ENCODE measurements at regions not wholly inside any gene's neighbourhood (a gene's known extent, or its start where the extent isn't known, plus 50 kb on each side); places are given as distances from the start of the nearest gene placed in this dataset.
"Not testable (repeated sequence)": the region's sequence is repeated elsewhere in the genome, so short reads cannot be mapped to it uniquely, and the experiment has no call there.

- peak; percentile 40 for DNase-seq
Observed at GRCh38 chr18:28729321-28729720, 552.4 kb upstream of the CDH2 start.

DNA sequence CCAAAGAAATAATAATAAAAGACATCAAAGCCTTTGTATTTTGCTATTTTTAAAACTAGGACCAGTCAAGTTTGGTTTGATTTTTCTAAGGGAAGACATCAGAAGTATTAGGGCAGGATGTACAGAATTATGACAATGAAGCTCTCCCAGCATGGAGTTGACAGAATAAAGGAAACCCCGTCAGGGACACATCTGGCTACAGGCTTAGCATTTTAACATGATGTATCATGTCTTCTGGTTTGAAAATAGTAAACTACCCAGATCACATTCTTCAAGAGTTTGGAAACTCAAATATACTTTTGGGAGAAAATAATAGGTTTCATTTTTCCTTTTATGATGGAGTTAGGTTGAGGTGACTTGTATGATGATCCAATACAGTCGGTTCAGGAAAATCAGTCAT is 552.0 kb upstream of the CDH2 start:
- peak; percentile 36 for DNase-seq

DNA sequence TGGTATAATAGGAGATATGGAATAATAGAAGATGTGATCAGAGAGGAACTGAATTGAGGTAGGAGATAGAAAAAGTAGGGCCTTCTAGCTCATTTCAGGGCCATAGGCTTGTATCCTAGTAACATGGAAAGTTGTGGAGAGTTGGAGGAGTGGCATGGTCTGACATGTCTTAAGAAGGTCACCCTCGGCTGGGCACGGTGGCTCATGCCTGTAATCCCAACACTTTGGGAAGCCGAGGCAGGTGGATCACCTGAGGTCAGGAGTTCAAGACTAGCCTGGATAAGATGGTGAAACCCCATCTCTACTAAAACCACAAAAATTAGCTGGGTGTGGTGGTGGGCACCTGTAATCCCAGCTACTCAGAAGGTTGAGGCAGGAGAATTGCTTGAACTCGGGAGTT is 550.3 kb upstream of the CDH2 start:
- DNase-seq: not testable (repeated sequence)

DNA sequence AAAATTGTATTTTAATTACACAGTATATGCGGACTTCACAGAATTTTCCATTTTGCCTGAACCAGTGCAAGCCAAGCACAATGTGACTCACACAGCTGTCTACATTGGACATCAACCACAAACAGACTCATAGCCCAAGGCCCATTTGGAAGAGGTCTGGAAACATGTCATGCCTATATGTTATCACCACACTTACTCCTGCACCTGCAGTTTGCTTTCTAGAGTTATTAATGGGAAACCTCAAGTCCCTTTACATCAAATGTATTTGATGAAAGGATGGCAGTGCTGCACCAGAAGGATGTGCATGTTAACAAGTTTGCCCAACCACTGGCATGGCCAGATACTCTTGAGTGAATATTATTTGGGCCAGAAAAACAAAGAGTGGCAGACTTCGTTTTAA is 548.9 kb upstream of the CDH2 start:
- peak; percentile 5 for DNase-seq

GRCh38 chr18:28723506-28723905 is 546.6 kb upstream of the CDH2 start:
- no peak for DNase-seq

DNA sequence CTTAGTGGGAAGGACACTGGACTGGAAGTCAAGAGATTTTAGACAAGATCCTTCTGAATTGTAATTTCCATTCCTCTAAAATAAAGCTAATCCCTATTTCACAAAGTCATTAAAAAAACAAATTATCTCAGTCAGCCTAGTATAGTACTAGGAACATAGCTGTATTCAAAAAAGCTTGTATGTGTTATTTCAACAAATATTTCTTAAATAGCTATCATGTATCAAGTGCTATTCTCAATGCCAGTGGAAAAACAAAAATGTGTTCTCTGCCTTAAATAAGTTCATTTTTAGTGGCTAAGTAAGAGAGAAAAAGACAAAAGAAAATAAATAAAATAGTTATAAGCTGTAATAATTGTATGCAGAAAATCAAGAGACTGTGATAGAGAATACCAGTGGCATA is 541.8 kb upstream of the CDH2 start:
- no peak for DNase-seq

GRCh38 chr18:28716338-28716737 is 539.4 kb upstream of the CDH2 start:
- no peak for DNase-seq

DNA sequence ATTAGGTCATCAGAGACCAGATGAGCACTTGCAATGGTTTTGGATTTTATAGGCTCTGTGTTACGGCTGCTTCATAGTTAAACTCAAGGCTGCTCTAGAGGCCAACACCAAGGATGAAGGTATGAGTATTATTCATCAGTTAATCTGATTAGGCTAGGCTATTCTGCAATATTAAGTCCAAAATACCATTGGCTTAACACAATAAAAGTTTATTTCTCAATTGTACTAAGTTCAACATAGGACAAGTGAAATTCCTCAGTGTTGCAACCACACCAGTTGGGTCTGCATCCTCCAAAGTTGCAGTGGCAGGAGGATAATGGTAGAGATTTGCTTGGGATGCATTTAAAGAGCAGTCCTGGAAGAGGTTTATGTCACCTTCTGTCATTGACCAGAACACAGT is 538.3 kb upstream of the CDH2 start:
- no peak for DNase-seq

DNA sequence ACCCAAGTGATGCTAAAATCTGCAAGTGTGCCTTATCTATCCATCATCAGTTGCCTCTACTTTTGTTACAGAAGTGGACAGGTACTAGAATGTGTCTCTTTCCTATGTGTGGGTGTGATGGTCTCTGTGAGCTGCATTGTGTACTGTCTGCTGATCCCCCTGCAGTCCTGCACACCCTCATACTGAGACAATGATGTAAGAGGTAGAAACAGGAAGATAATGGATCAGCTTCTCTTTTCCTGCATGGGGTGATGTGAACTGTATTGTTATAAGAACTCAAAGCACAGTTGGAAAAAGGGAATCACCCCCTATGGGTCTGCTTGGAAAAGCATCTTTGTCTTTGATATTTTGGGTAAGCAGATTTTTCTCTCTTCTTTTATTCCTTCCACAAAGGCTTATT is 537.6 kb upstream of the CDH2 start:
- DNase-seq: no peak

- peak; percentile 8 for DNase-seq
Observed at GRCh38 chr18:28712796-28713425, 536.0 kb upstream of the CDH2 start.

DNA sequence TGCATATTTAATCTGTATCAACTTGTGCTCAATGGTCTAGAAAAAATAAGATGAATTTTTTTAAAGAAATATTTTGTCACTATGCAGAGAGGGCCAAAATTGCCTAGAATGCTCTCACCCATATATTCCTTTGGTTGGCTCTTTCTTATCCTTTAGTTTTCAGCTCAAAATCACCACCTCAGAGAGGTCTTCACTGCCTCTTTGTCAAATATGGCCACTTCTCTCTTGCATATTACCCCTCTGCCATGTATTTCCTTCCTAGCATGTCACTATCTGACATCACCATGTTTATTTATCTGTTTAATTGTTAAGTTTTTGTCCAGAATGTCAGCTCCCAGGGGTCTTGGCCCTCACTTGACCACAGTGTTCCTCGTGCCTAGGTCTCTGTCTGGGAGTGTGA is 535.2 kb upstream of the CDH2 start:
- no peak for DNase-seq

GRCh38 chr18:28711096-28711495 is 534.2 kb upstream of the CDH2 start:
- DNase-seq: no peak

- no peak for DNase-seq
Observed at GRCh38 chr18:28707006-28707405, 530.1 kb upstream of the CDH2 start.

GRCh38 chr18:28706397-28706796 is 529.5 kb upstream of the CDH2 start:
- no peak for DNase-seq

DNA sequence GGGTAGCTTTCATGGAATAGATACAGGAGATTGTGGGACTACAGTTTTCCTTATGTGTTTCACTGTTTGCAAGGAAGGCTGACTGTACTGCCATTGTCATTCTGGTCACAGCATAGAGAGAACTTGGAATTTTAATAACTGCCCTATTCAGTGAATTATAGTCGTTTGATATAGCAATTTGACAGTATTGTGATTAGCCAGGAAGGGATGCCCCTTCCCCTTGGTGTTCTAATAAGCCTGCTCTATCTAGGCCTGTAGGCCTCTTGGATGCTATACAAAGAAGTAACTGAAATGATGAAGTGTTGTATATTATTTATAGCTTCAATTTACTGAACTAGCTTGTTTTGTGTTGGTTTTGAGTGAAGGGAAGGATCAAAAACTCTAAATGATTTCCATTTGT is 528.6 kb upstream of the CDH2 start:
- no peak for DNase-seq

- no peak for DNase-seq
Observed at GRCh38 chr18:28692337-28692736, 515.4 kb upstream of the CDH2 start.

DNA sequence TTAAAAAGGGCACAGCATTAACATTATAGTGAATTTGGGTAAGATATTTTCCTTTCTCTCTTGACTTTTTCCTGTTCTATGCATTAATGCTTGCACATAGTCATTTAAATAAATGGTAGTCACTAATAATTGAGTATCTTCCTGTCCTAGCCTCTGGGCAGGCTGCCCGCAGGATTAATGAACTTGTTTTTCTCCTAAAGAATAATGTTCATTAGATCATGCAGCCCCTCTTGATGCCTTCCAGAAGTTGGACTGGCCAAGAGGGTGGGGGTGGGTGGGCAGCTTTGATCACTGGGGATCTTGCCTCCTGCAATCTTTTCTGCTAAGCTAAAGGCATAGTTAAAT is 514.5 kb upstream of the CDH2 start:
- DNase-seq: peak; percentile 41

GRCh38 chr18:28690836-28691495 is 514.0 kb upstream of the CDH2 start:
- DNase-seq: peak; percentile 20

- no peak for DNase-seq
Observed at GRCh38 chr18:28690100-28690499, 513.2 kb upstream of the CDH2 start.

GRCh38 chr18:28689588-28689987 is 512.7 kb upstream of the CDH2 start:
- DNase-seq: peak; percentile 7

- no peak for DNase-seq
Observed at GRCh38 chr18:28684746-28685355, 507.9 kb upstream of the CDH2 start.

DNA sequence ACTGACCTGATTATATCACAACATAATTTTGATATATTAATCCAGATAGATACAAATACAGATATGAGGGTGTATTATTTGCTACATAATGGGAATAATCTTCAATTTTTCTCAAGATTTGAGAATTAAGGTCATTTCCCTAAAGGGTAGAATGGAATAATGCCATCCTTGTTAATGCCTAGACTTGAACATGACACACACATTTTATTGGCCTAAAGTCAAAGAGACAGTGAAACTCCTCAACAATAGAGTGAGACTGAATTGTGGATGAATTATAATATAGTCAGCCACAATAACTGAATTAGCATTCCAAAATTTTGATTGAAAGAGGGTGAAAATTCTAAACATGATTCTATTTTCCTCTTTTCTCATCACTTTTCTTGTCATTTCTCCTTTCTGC is 506.0 kb upstream of the CDH2 start:
- DNase-seq: no peak

GRCh38 chr18:28669165-28669564 is 492.2 kb upstream of the CDH2 start:
- no peak for DNase-seq

GRCh38 chr18:28666216-28666615 is 489.3 kb upstream of the CDH2 start:
- no peak for DNase-seq

- peak; percentile 35 for DNase-seq
Observed at GRCh38 chr18:28657961-28658360, 481.0 kb upstream of the CDH2 start.
